Liver (tissue), 3 donors: ENCODE measurements at regions not wholly inside any gene's neighbourhood (a gene's known extent, or its start where the extent isn't known, plus 50 kb on each side); places are given as distances from the start of the nearest gene placed in this dataset.

Source experiments
- CTCF ChIP-seq: fragments of 150-350 bp; IDR thresholded peaks from 2 replicates; pipeline ENCODE4 v1.5.1; 2017; ENCODE audit warnings: improper control_type of control experiment, low read depth, low read length; ENCODE audit not compliant: missing input control
- MAX ChIP-seq: IDR thresholded peaks from 2 replicates; pipeline ENCODE4 v1.6.1; 2016; ENCODE audit warnings: antibody characterized with exemption
- RAD21 ChIP-seq, 2 donors: IDR thresholded peaks; 2 replicates each; pipeline ENCODE4 v1.6.1; 2016; ENCODE audit warnings: antibody characterized with exemption in 2 of 2, mild to moderate bottlenecking in 2 of 2
- TAF1 ChIP-seq: conservative IDR thresholded peaks from 2 replicates; pipeline ENCODE4 v1.6.1; 2016; ENCODE audit warnings: antibody characterized with exemption, mild to moderate bottlenecking
- donor health status: healthy.
- donor health status: healthy.

GRCh38 chr6:71103641-71104040 is 146.8 kb upstream of the B3GAT2 start:
- no peak for TF ChIP-seq CTCF
- no peak for TF ChIP-seq TAF1
- no peak for TF ChIP-seq MAX
- TF ChIP-seq RAD21 (IDR thresholded peaks at IDR 0.05): no peak
